Liver (tissue), 8 donors: ENCODE measurements at regions not wholly inside any gene's neighbourhood (a gene's known extent, or its start where the extent isn't known, plus 50 kb on each side); places are given as distances from the start of the nearest gene placed in this dataset.

Experiments used
- DNase-seq: peaks from one replicate; pipeline ENCODE4 v3.0.0-alpha.2; 2017; ENCODE audit warnings: low spot score
- H3K27ac ChIP-seq, 2 donors: one replicate each; pipeline ENCODE4 v1.7.0; 2013; ENCODE audit warnings: inconsistent platforms in 2 of 2, low read length in 2 of 2, control low read depth in 1 of 2, low read depth in 1 of 2, mild to moderate bottlenecking in 1 of 2
- H3K27me3 ChIP-seq, 4 donors: one replicate each; pipeline versions ENCODE4 v1.6.1 to v1.7.0; 2013; ENCODE audit warnings: low read length in 3 of 4, inconsistent platforms in 1 of 4, mild to moderate bottlenecking in 1 of 4, moderate library complexity in 1 of 4; ENCODE audit not compliant: control insufficient read depth in 4 of 4, insufficient read depth in 4 of 4
- H3K36me3 ChIP-seq, 4 donors: one replicate each; pipeline versions ENCODE4 v1.6.1 to v1.7.0; 2013; ENCODE audit warnings: low read length in 3 of 4, mild to moderate bottlenecking in 3 of 4, low read depth in 1 of 4, moderate library complexity in 1 of 4; ENCODE audit not compliant: control insufficient read depth in 4 of 4, insufficient read depth in 3 of 4
- H3K4me1 ChIP-seq, 4 donors: one replicate each; pipeline versions ENCODE4 v1.6.1 to v1.7.0; 2013; ENCODE audit warnings: low read length in 3 of 4, mild to moderate bottlenecking in 3 of 4, moderate library complexity in 1 of 4; ENCODE audit not compliant: control insufficient read depth in 4 of 4, insufficient read depth in 4 of 4
- H3K4me3 ChIP-seq, 3 donors: one replicate each; pipeline versions ENCODE4 v1.6.1 to v1.7.0; 2013; ENCODE audit warnings: low read length in 3 of 3, control low read depth in 1 of 3, low read depth in 1 of 3, mild to moderate bottlenecking in 1 of 3
- H3K9ac ChIP-seq, 2 donors: one replicate each; pipeline ENCODE4 v1.7.0; 2013; ENCODE audit warnings: low read length in 2 of 2, mild to moderate bottlenecking in 2 of 2, moderate library complexity in 2 of 2, control low read depth in 1 of 2, low read depth in 1 of 2
- H3K9me3 ChIP-seq, 4 donors: one replicate each; pipeline versions ENCODE4 v1.6.1 to v1.7.0; 2013; ENCODE audit warnings: low read length in 3 of 4; ENCODE audit not compliant: control insufficient read depth in 4 of 4
- FOXA1 ChIP-seq: IDR thresholded peaks from 2 replicates; pipeline ENCODE4 v1.6.1; 2016; ENCODE audit warnings: antibody characterized with exemption
- FOXA2 ChIP-seq: IDR thresholded peaks from 2 replicates; pipeline ENCODE4 v1.6.1; 2016; ENCODE audit warnings: antibody characterized with exemption
- GABPA ChIP-seq, 2 donors: IDR thresholded peaks in 1 of 2; conservative IDR thresholded peaks in 1 of 2; 2 replicates each; pipeline ENCODE4 v1.6.1; 2016; ENCODE audit warnings: antibody characterized with exemption in 2 of 2, mild to moderate bottlenecking in 1 of 2, moderate library complexity in 1 of 2
- HNF4A ChIP-seq, 2 donors: conservative IDR thresholded peaks; 2 replicates each; pipeline ENCODE4 v1.6.1; 2016; ENCODE audit warnings: antibody characterized with exemption in 2 of 2, mild to moderate bottlenecking in 2 of 2
- HNF4G ChIP-seq: IDR thresholded peaks from 2 replicates; pipeline ENCODE4 v1.6.1; 2016; ENCODE audit warnings: antibody characterized with exemption
- RAD21 ChIP-seq, 2 donors: IDR thresholded peaks; 2 replicates each; pipeline ENCODE4 v1.6.1; 2016; ENCODE audit warnings: antibody characterized with exemption in 2 of 2, mild to moderate bottlenecking in 2 of 2
- RXRA ChIP-seq, 2 donors: IDR thresholded peaks; 2 replicates each; pipeline ENCODE4 v1.6.1; 2017 to 2018; ENCODE audit warnings: antibody characterized with exemption in 2 of 2, mild to moderate bottlenecking in 1 of 2
- YY1 ChIP-seq: IDR thresholded peaks from 2 replicates; pipeline ENCODE4 v1.6.1; 2016; ENCODE audit warnings: antibody characterized with exemption, mild to moderate bottlenecking
- WGBS: extraction: QIAGEN DNeasy Blood & Tissue Kit; methylation state at CpG from one replicate; pipeline ENCODE4 v1.1.7; 2013; 5-methylcytosine and 5-hydroxymethylcytosine counted together
- TF ChIP-seq, protein P1 (sequence below): IDR thresholded peaks from 2 replicates; pipeline ENCODE4 v1.6.1; 2016; ENCODE audit warnings: antibody characterized with exemption, mild to moderate bottlenecking
- TF ChIP-seq, protein P2 (sequence below): IDR thresholded peaks from 2 replicates; pipeline ENCODE4 v1.6.1; 2016; ENCODE audit warnings: antibody characterized with exemption
- TF ChIP-seq, protein P3 (sequence below): fragments of 150-350 bp; IDR thresholded peaks from 2 replicates; pipeline ENCODE4 v1.5.1; 2017; ENCODE audit warnings: improper control_type of control experiment, low read depth, low read length; ENCODE audit not compliant: missing input control
- TF ChIP-seq, protein P4 (sequence below): IDR thresholded peaks from 2 replicates; pipeline ENCODE4 v1.6.1; 2016; ENCODE audit warnings: antibody characterized with exemption
- TF ChIP-seq, protein P5 (sequence below): IDR thresholded peaks from 2 replicates; pipeline ENCODE4 v1.6.1; 2016; ENCODE audit warnings: antibody characterized with exemption
- donor health status: healthy.
- donor health status: healthy.
- donor health status: healthy.
- donor health status: healthy.
- donor health status: healthy.

DNA sequence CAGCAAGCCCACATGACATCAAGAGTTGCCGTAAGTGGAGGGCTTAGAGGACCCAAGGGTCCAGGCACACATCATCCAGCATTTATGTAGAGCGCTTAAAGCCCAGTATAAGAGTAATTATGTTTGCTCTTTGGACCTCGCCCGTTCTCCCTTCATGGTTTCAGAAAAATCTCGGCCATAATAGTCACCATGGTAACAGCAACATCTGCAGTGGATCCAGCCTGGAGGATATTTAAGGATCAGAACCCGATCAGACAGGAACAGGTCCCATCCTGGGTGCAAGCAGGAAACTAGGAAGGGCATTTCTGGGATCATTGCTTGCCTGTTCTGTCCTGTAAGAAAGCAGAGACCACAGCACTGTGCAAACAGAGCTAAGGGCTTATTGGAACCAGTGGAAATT, 89.9 kb upstream of the KAZN start:
- WGBS = 85% methylated on average over 6 of the region's 6 CpGs
- TF ChIP-seq HNF4G = no peak
- TF ChIP-seq FOXA2 = no peak
- TF ChIP-seq, protein P1, sequence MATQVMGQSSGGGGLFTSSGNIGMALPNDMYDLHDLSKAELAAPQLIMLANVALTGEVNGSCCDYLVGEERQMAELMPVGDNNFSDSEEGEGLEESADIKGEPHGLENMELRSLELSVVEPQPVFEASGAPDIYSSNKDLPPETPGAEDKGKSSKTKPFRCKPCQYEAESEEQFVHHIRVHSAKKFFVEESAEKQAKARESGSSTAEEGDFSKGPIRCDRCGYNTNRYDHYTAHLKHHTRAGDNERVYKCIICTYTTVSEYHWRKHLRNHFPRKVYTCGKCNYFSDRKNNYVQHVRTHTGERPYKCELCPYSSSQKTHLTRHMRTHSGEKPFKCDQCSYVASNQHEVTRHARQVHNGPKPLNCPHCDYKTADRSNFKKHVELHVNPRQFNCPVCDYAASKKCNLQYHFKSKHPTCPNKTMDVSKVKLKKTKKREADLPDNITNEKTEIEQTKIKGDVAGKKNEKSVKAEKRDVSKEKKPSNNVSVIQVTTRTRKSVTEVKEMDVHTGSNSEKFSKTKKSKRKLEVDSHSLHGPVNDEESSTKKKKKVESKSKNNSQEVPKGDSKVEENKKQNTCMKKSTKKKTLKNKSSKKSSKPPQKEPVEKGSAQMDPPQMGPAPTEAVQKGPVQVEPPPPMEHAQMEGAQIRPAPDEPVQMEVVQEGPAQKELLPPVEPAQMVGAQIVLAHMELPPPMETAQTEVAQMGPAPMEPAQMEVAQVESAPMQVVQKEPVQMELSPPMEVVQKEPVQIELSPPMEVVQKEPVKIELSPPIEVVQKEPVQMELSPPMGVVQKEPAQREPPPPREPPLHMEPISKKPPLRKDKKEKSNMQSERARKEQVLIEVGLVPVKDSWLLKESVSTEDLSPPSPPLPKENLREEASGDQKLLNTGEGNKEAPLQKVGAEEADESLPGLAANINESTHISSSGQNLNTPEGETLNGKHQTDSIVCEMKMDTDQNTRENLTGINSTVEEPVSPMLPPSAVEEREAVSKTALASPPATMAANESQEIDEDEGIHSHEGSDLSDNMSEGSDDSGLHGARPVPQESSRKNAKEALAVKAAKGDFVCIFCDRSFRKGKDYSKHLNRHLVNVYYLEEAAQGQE = no peak
- TF ChIP-seq, protein P2, sequence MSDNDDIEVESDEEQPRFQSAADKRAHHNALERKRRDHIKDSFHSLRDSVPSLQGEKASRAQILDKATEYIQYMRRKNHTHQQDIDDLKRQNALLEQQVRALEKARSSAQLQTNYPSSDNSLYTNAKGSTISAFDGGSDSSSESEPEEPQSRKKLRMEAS = no peak
- TF ChIP-seq HNF4A (conservative IDR thresholded peaks at IDR 0.05) = no peak

DNA sequence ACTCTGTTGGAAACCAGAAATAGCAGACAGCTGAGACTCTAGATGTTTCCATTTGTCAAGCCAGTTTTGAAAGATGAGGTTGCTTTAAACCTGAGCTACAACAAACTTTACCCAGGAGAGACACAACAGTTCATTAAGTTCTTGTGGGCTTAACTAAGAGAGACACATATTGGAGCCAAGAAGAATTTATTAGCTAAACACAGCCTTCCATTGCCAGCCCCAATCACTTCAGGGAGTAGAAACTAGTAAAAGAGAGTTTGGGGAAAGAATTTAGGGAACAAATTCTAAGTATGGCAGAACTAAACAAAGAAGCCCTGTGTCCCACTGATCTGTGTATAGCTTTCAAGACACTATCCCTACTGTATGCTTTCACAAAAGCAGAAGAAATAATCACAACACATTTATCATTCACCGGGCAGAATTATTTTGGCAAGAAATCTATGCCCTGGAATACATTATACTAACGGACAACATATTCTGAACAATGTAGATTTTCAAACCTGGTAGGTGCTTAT, 87.3 kb upstream of the KAZN start:
- TF ChIP-seq FOXA1 (no peak), YY1 (no peak), RAD21 (IDR thresholded peaks at IDR 0.05) (no peak), GABPA (IDR thresholded peaks at IDR 0.05 in 1 of 2, conservative IDR thresholded peaks at IDR 0.05 in 1 of 2) (no peak), RXRA (IDR thresholded peaks at IDR 0.05) (no peak)
- TF ChIP-seq, protein P3, sequence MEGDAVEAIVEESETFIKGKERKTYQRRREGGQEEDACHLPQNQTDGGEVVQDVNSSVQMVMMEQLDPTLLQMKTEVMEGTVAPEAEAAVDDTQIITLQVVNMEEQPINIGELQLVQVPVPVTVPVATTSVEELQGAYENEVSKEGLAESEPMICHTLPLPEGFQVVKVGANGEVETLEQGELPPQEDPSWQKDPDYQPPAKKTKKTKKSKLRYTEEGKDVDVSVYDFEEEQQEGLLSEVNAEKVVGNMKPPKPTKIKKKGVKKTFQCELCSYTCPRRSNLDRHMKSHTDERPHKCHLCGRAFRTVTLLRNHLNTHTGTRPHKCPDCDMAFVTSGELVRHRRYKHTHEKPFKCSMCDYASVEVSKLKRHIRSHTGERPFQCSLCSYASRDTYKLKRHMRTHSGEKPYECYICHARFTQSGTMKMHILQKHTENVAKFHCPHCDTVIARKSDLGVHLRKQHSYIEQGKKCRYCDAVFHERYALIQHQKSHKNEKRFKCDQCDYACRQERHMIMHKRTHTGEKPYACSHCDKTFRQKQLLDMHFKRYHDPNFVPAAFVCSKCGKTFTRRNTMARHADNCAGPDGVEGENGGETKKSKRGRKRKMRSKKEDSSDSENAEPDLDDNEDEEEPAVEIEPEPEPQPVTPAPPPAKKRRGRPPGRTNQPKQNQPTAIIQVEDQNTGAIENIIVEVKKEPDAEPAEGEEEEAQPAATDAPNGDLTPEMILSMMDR = no peak
- TF ChIP-seq, protein P4, sequence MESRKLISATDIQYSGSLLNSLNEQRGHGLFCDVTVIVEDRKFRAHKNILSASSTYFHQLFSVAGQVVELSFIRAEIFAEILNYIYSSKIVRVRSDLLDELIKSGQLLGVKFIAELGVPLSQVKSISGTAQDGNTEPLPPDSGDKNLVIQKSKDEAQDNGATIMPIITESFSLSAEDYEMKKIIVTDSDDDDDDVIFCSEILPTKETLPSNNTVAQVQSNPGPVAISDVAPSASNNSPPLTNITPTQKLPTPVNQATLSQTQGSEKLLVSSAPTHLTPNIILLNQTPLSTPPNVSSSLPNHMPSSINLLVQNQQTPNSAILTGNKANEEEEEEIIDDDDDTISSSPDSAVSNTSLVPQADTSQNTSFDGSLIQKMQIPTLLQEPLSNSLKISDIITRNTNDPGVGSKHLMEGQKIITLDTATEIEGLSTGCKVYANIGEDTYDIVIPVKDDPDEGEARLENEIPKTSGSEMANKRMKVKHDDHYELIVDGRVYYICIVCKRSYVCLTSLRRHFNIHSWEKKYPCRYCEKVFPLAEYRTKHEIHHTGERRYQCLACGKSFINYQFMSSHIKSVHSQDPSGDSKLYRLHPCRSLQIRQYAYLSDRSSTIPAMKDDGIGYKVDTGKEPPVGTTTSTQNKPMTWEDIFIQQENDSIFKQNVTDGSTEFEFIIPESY = no peak
- TF ChIP-seq, protein P2 = no peak
- TF ChIP-seq, protein P5, sequence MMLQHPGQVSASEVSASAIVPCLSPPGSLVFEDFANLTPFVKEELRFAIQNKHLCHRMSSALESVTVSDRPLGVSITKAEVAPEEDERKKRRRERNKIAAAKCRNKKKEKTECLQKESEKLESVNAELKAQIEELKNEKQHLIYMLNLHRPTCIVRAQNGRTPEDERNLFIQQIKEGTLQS = no peak
- H3K4me3 ChIP-seq = no peak overlapping the region
- no peaks in the 10 kb centered on the region for H3K36me3 ChIP-seq
- no peaks in the 10 kb centered on the region for H3K4me1 ChIP-seq
- H3K27me3 ChIP-seq = peaks cover 0 to 7% (median 0%) of the 10 kb centered on the region in 4 donors
- no peaks in the 10 kb centered on the region for H3K9me3 ChIP-seq
- DNase-seq = no peak
- no peak overlapping the region for H3K9ac ChIP-seq
- H3K27ac ChIP-seq = no peak overlapping the region
- WGBS = 84% methylated on average over 2 of the region's 2 CpGs

More for the DNA sequence above, 89.9 kb upstream of the KAZN start:
- no peak for DNase-seq
- H3K27ac ChIP-seq = no peak overlapping the region
- peaks cover 0 to 7% (median 3%) of the 10 kb centered on the region in 4 donors for H3K27me3 ChIP-seq
- H3K9me3 ChIP-seq = no peaks in the 10 kb centered on the region
- H3K9ac ChIP-seq = no peak overlapping the region
- H3K4me1 ChIP-seq = no peaks in the 10 kb centered on the region
- H3K36me3 ChIP-seq = no peaks in the 10 kb centered on the region
- no peak overlapping the region for H3K4me3 ChIP-seq
